ENCODE measurements at regions not wholly inside any gene's neighbourhood (a gene's known extent, or its start where the extent isn't known, plus 50 kb on each side); places are given as distances from the start of the nearest gene placed in this dataset.

- no peak for DNase-seq (ENCODE audit: low read depth)
These were observed 93.2 kb downstream of the PTCSC3 start for GRCh38 chr14:36083317-36083716.

GRCh38 chr14:36078080-36078479 lies 98.4 kb downstream of the PTCSC3 start:
- no peak for DNase-seq (ENCODE audit: low read depth)

- DNase-seq (ENCODE audit: low read depth): no peak
These were observed 100.3 kb downstream of the PTCSC3 start for GRCh38 chr14:36076197-36076596.

- no peak for DNase-seq (ENCODE audit: low read depth)
These were observed 101.3 kb downstream of the PTCSC3 start for GRCh38 chr14:36075203-36075602.

GRCh38 chr14:36070720-36071043 lies 105.8 kb downstream of the PTCSC3 start:
- DNase-seq (ENCODE audit: low read depth): no peak

- peak; percentile 81 for DNase-seq (ENCODE audit: low read depth)
These were observed 106.3 kb downstream of the PTCSC3 start for GRCh38 chr14:36070031-36070719.

GRCh38 chr14:36069535-36069900 lies 107.0 kb downstream of the PTCSC3 start:
- DNase-seq (ENCODE audit: low read depth): peak; percentile 70

GRCh38 chr14:36068777-36069534 lies 107.6 kb downstream of the PTCSC3 start:
- DNase-seq (ENCODE audit: low read depth): peak; percentile 54

GRCh38 chr14:36067428-36068187 lies 108.9 kb downstream of the PTCSC3 start:
- DNase-seq (ENCODE audit: low read depth): no peak

GRCh38 chr14:36066636-36067035 lies 109.9 kb downstream of the PTCSC3 start:
- no peak for DNase-seq (ENCODE audit: low read depth)

GRCh38 chr14:36065831-36066230 lies 110.7 kb downstream of the PTCSC3 start:
- DNase-seq (ENCODE audit: low read depth): no peak

GRCh38 chr14:36059531-36059930 lies 117.0 kb downstream of the PTCSC3 start:
- DNase-seq (ENCODE audit: low read depth): no peak

- DNase-seq (ENCODE audit: low read depth): peak; percentile 59
These were observed 118.9 kb downstream of the PTCSC3 start for GRCh38 chr14:36057452-36058116.

- DNase-seq (ENCODE audit: low read depth): peak; percentile 57
These were observed 119.7 kb downstream of the PTCSC3 start for GRCh38 chr14:36056845-36057244.

- DNase-seq (ENCODE audit: low read depth): peak; percentile 33
These were observed 120.8 kb downstream of the PTCSC3 start for GRCh38 chr14:36055681-36056225.

GRCh38 chr14:36055052-36055378 lies 121.5 kb downstream of the PTCSC3 start:
- DNase-seq (ENCODE audit: low read depth): no peak

GRCh38 chr14:36054353-36055051 lies 122.0 kb downstream of the PTCSC3 start:
- no peak for DNase-seq (ENCODE audit: low read depth)

GRCh38 chr14:36052681-36053080 lies 123.8 kb downstream of the PTCSC3 start:
- no peak for DNase-seq (ENCODE audit: low read depth)

GRCh38 chr14:36052063-36052462 lies 124.5 kb downstream of the PTCSC3 start:
- DNase-seq (ENCODE audit: low read depth): no peak

- no peak for DNase-seq (ENCODE audit: low read depth)
These were observed 127.9 kb downstream of the PTCSC3 start for GRCh38 chr14:36048667-36049066.

- DNase-seq (ENCODE audit: low read depth): no peak
These were observed 128.6 kb downstream of the PTCSC3 start for GRCh38 chr14:36047912-36048311.

- DNase-seq (ENCODE audit: low read depth): no peak
These were observed 140.8 kb downstream of the PTCSC3 start for GRCh38 chr14:36035675-36036074.

All from Daoy (cell line).